ENCODE measurements at regions not wholly inside any gene's neighbourhood (a gene's known extent, or its start where the extent isn't known, plus 50 kb on each side); places are given as distances from the start of the nearest gene placed in this dataset.
"Not testable (repeated sequence)": the region's sequence is repeated elsewhere in the genome, so short reads cannot be mapped to it uniquely, and the experiment has no call there.

DNA sequence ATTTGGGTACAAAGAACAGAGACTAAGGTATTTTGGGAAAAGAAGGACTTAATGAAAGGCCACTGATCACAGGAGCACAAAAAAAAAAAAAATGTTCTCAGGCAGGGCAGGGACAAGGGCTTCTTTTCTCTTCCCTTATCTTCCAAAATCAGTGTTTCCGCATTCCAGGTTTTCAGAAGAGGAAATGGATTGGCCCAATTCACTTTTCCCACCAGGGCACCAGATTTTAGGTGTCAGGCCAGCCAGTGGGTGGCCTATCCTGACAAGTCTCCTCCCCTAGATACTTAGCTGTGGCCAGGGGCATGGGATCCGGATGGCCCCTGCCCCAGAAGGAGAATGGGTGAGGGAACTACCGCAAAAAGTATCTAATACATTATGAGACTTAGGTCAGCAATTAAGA lies 88.9 kb upstream of the WAC start:
- DNase-seq (ENCODE audit: low spot score): no peak

DNA sequence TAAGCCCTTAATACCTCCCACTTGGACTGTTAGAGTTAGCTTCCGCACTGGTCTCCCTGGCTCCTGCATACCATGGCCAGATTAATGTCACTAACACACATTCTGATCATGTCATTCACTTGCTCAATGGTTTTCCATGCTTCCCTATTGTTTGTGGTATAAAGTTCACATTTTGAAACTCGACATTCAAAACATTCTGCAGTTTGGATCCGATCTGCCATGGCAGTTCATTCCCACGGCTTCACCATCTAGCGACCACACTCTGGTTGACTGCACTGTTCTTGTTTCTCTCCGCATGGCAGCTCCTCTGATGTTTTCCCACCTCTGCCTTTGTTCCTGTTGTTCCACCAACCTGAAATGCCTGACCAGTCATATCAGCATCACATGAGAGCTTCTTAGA lies 87.4 kb upstream of the WAC start:
- no peak for DNase-seq (ENCODE audit: low spot score)

DNA sequence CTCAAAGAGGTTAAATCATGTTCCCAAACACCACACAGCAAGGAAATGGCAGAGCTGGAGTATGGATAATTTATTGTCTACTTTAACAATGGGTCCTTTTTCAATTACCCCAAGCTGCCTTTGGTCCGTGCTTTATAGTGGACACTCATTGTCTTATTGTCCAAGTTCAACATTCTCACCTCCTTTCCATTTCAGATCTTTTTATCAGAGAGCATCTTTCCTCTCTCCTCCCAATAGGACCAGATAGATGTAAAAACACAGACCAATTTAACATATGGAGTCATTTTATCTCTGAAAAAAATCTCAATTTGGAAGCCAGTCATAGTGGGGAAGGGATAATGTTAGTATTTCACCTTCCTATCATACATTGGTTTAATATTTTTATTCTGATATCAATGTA lies 83.5 kb upstream of the WAC start:
- DNase-seq (ENCODE audit: low spot score): no peak

DNA sequence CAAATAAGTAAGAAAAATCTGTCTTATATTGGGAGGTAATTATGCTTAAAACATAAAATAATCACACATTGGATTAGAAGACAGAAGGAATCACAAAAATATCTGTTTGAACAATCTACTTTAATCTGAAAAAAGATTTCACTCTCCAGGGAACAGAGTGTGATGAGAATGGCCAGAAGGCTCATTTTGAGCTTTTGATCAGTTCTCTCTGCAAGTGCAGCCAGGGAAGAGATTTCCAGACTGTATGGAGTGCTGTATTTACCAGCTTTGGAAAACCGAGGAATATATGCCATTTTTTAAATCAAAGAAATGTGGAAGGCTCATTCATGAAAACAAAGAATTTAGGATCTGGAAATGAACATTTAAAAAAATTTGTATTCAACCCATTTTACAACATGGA lies 83.0 kb upstream of the WAC start:
- no peak for DNase-seq (ENCODE audit: low spot score)

DNA sequence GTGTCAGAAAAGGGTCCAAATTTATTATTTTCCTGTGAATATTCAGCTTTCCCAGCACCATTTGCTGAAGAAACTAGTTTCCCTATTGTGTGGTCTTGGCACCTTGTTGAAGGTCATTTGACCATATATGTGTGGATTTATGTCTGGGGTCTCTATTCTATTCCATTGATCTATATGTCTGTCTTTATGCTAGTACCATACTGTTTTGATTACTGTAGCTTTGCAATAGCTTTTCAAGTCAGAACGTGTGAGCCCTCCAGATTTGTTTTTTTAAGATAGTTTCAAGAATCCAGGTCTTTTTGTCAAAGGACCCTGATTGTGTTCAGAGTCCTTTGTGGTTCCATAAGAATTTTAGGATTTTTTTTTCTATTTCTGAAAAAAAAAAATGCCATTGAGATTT lies 79.0 kb upstream of the WAC start:
- no peak for DNase-seq (ENCODE audit: low spot score)

DNA sequence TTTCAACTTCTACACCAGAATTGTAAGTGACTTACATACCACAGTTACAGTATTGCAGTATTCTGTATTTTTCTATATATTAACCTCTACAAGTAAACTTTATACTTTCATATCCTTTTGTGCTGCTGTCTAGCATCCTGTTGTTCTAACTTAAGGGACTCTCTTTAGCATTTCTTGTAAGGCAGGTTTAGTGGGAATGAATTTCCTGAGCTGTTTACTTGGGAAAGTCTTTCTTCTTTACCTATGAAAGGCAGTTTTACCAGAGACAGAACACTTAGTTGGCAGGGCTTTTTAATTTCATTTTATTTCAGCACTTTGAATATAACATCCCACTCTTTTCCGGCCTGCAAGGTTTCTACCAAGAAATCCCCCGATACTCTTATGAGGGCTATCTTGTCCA lies 75.8 kb upstream of the WAC start:
- DNase-seq (ENCODE audit: low spot score): no peak

DNA sequence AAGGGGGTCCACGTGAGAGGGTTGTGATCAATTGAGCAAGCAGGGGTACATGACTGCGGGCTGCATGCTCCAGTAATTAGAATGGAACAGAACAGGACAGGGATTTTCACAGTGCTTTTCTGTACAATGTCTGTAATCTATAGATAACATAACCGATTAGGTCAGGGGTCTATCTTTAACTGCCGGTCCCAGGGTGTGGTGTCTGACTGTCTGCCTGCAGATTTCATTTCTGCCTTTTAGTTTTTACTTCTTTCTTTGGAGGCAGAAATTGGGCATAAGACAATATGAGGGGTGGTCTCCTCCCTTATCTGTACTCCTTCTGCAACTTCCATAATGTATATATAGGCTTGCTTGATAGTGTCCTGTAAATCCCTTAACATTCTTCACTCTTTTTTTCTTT lies 75.0 kb upstream of the WAC start:
- DNase-seq (ENCODE audit: low spot score): not testable (repeated sequence)

DNA sequence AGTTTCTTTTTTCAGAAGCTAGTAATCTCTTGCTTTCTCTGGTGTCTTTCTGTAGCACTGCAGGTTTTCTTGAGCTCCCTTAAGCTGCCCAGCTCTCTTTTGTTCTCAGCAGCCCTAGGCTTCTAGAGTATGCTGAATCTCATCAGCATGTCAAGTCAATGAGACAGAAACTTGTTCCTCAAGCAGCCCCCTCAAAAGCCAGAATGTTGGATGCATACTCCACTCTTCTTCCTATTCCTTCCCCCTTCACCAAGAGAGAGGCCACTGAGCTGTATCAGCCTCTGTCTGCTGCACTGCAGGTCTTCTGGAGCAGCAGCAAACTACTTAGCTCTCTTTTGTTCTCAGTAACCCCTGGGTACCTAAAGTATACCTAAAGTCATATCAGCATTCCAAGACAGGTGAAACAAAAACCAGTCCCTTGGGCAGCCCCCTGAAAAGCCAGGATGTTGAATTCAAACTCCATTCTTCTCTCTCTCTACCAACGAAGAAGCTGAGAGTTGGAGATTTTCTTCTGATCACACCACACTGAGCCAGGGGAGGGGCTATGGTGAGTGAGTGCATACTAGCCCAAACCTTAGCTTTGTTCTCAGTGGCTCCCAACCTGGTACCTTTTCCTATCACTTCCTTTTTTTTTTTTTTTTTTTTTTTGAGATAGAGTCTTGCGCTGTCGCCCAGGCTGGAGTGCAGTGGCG lies 73.3 kb upstream of the WAC start:
- no peak for DNase-seq (ENCODE audit: low spot score)

DNA sequence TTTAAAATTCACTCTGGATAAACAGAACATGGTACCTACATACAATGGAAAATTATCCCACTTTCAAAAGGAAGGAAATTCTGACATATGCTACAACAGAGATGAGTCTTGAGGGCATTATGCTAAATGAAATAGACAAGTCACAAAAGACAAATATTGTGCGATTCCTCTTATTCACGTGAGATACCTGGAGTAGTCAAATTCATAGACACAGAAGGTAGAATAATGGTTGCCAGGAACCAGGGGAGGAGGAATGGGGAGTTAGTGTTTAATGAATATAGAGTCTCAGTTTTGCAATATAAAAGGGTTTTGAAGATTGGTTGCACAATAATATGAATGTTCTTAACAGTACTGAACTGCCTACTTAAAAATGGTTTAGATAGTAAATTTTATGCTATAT lies 69.8 kb upstream of the WAC start:
- DNase-seq (ENCODE audit: low spot score): no peak

DNA sequence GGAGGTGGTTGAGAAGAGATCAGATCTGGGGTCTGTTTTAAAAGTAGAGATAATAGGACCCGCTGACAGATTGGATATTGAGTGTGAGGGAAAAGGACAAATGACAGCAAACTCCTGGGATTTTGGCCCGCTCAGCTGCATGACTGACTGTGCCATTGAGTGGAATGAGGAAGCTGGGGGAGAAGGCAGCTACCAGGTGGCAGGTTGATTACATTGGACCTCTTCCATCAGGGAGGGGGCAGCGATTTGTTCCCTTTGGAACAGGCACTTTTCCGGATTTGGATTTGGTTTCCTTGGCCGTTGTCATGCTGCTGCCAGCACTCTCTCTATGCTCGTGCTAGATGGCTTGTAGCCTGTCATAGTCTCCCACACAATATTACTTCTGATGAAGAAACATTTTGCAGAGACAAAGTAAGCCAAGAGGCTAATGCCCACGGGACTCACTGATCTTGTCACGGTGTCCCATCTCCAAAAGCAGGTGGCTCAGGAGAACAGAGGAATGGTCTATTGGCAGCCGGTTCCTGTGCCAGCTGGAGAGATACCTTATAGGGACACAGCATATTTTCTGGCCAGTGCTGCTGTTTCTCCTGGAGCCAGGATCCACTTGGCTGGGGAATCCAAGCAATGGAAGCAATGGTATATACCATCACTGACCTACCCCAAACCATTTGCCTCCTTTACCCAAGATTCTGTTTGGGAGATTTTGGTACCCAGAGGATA lies 69.1 kb upstream of the WAC start:
- no peak for DNase-seq (ENCODE audit: low spot score)

DNA sequence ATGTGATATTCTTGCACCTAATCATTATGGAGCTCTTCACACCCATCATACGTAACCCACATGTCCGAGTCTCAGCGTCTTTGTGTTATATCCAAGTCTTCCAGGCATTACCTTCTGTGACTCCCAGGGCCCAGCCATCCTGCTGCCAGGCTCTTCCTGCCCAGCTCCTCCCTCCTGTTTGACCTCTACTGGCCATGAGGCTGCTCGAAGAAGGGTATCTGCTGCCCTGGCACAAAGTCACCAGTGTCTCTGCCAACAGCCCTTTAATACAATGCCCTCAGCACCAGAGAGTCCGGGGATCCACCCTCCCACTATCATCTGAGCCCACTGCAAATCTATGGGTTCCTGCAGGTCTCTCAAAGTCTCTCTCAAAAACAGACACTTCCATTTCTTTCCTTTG lies 65.3 kb upstream of the WAC start:
- no peak for DNase-seq (ENCODE audit: low spot score)

DNA sequence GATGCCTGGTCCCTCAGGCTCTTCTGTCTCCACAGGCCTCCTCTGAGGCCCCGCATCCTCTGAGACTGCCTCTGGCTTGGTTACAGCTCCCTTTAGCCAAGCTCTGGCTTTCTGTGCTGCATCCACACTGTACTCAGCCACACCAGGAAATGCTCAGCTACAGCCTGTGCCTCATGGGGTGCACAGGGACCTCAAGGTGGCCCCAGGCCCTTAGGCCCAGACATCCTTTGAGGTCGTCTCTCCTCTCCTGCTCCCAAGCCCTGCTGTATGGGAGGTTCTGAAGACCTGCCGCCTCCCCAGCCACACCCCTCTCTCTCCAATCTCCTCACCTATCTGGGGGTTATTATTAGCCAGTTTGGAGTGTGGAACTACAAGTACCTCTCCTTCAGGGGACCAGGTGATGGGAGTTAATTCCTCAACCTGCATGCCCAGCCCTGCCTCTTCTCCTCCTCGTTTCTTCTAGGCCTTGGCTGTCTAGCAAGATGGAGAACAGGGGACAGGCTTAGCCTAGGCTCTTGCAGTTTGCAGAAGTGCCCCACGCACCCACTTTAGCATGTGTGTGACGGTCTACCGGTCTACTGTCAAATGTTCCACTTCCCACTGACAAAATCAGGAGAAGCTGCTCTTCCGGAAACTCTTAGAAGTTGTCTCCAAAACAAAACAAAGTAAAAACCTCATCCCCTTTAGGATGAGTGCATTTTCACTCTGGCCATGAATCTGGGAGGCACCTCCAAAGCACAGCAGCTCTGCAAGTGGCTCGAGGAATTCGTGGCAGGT lies 64.0 kb upstream of the WAC start:
- no peak for DNase-seq (ENCODE audit: low spot score)

DNA sequence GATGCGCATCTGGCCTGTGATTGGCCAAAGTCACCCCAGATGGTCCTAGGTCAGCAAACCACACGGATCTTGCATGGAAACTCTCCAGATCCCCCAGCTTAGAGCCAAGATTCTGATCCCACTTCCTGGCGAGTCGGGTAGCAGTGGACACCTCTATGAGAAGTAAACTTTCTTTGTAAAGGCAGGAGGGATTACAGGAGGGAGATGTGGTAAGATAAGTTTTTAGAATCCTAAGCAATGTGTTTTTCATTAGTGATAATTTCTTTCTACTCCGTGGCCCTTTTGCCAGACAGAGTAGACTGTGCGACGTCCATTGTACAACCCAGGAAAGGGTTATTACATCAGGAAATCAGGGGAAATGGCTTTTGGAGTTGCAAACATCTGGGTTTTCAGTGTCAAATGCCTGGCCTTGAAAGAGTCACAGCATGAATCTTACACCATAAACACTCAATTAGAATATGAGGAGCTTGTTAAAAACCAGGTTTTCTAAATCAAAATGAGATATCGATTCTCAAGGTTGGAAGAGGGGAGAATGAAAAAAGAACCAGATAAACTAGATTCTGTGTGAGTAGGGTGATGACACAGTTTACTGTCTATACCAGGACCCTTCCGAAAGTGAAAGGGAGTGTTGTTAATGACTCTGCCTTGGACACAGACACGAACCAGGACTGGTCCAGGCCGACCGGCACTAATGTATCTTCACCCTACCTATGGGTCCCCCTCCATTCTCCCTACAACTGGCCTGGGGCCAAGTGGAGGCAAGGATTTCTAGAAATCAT lies 61.9 kb upstream of the WAC start:
- peak; percentile 5 for DNase-seq (ENCODE audit: low spot score)

DNA sequence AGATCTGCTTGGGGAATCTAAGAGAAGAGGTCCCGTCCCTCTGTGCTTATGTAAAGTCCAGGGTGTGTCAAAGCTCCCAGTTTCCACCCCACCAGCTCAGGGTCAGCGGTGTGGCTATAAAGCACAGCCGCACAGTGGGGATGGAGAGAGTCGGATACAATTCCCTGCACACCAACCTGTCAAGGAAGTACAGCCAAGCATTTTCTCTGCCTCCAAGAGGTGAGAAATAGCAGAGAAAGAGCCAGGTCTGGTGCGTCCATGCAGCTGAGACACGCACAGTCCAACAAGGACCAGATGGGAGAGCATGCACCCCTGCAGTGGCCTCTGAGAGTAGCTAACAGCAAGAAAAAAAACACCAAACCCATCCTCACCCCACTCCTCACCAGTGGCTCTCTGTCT lies 61.3 kb upstream of the WAC start:
- DNase-seq (ENCODE audit: low spot score): no peak

DNA sequence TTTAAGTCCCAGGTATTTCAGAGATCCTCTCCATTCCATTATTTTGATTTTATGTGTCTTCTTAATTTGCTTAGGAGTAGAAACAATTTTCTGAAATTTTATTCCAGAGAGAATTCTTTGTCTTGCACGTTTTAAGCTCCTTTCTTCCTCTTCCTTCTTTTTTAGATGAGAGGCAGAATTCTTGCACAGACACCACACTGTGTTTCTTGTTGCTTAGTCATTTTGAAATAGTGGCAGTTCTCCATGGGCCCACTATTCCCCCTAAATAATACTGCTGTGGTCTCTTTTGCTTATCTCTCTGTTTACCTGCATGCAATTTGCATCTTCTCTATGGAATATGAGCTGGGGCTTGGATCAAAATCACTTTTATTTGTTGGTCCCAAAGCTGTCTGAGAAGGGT lies 54.3 kb upstream of the WAC start:
- no peak for DNase-seq (ENCODE audit: low spot score)

DNA sequence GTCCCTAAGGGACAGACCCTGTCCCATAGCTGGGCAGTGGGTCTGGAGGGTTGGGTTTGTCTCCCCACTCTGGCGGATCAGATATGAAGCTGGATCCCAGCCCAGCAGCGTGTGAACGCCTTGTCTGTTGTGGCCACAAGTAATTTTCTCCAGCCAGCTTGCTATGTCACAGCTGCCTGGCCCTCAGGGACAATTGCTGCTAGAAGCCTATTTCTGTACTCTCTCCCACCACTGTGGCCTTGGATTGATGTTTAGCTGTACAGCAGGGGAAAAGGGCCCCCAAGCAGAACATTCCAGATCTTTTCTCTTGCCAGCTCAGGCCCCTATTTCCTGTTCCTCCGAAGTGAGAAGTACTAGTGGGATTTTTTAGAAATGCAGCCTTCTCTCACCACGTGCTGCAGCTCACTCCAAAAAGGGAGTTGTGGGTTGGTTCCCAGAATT lies 53.5 kb upstream of the WAC start:
- peak; percentile 38 for DNase-seq (ENCODE audit: low spot score)

DNA sequence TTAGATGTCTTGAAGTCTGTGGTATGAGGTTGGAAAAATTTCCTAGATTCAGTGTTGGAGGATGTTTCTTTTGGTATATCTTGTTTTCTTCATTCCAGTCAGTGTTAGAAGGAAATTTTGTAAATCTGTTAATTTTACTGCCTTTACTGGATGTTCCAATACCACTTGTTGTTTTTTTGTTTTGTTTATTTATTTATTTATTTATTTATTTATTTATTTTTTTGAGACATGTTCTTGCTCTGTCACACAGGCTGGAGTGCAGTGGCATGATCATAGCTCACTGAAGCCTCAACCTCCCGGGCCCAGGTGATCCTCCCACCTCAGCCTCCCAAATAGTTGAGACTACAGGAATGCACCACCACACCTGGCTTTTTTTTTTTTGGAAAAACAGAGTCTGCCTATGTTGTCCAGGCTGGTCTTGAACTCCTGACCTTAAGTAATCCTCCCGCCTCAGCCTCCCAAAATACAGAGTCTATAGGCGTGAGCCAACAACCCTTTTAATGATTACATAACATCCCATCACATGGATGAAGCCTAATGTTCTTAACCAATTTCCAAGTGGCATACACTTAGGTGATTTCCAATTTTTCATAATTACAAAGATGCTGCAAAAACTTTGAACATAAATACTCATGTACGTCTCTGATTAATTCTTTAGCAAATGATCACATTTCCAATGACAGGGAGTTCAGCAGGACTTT lies 52.8 kb upstream of the WAC start:
- no peak for DNase-seq (ENCODE audit: low spot score)

DNA sequence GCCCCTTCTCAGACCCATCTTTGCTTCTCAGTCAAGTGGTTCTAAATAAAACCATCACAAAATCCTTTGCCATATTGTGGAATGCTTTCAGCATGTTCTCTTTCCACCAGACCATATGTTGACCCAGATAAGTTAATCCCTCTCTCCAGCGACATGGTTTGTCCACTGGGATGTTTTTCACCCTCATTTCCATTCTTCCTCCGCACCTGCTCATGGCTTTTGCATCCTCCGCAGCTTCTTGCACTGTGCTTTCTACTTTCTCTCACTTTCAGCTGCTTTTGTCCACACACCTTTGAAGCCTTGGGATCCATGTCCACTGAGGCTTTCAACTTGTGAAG lies 52.3 kb upstream of the WAC start:
- no peak for DNase-seq (ENCODE audit: low spot score)

DNA sequence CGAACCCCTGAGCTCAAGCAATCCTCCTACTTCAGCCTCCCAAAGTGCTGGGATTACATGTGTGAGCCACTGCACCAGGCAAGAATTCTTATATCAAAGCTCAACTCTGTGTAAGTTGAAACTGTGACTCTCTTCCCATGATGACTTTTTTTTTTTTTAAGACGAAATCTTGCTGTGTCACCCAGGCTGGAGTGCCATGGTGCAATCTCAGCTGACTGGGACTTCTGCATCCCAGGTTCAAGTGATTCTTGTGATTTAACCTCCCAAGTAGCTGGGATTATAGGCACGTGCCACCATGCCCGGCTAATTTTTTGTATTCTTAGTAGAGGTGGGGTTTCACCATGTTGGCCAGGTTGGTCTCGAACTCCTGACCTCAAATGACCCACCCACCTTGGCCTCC lies 51.6 kb upstream of the WAC start:
- not testable (repeated sequence) for DNase-seq (ENCODE audit: low spot score)

DNA sequence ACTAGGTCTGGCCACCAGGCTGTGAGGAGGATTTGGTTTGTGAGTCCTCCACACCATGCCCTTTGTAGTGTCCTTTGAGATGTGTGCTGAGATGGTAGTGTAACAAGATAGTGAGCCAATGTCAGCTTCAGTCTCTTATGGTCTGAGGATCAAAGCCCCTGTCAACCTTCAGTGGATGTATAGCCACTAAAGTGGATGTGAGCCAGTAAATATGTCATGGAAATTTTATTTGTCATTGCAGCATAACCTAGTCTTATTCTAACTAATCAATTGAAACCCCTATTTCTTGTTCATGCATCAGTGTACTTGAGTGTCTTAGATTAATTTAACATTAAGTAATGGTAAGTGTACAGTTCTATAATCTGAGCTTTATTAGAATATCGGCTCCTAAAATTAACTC lies 51.0 kb upstream of the WAC start:
- no peak for DNase-seq (ENCODE audit: low spot score)

All from H4 (cell line).